Esophagus mucosa (tissue), 1 donor: ENCODE measurements at regions not wholly inside any gene's neighbourhood (a gene's known extent, or its start where the extent isn't known, plus 50 kb on each side); places are given as distances from the start of the nearest gene placed in this dataset.

Experiments
- ATAC-seq: fragments of 200-7000 bp; cut with Tn5 transposase; one replicate; pipeline ENCODE4 v1.9.1; 2020
- donor health status: DM: yes; HTN: yes; CAD: no.

- no peak for ATAC-seq
These were observed 108.6 kb upstream of the CCDC196 start for GRCh38 chr14:66377574-66377973.

- ATAC-seq = peak; percentile 99
These were observed 107.3 kb upstream of the CCDC196 start for GRCh38 chr14:66378712-66379505.

- no peak for ATAC-seq
These were observed 106.0 kb upstream of the CCDC196 start for GRCh38 chr14:66380143-66380542.

GRCh38 chr14:66381755-66382154, 104.4 kb upstream of the CCDC196 start:
- ATAC-seq = no peak

GRCh38 chr14:66383257-66383656, 102.9 kb upstream of the CCDC196 start:
- ATAC-seq = no peak

- no peak for ATAC-seq
These were observed 102.4 kb upstream of the CCDC196 start for GRCh38 chr14:66383771-66384170.

- ATAC-seq = no peak
These were observed 97.7 kb upstream of the CCDC196 start for GRCh38 chr14:66388516-66388915.

GRCh38 chr14:66389481-66389880, 96.7 kb upstream of the CCDC196 start:
- ATAC-seq = no peak

GRCh38 chr14:66395300-66395699, 90.9 kb upstream of the CCDC196 start:
- ATAC-seq = no peak

- ATAC-seq = no peak
These were observed 90.0 kb upstream of the CCDC196 start for GRCh38 chr14:66396164-66396563.

- ATAC-seq = no peak
These were observed 87.7 kb upstream of the CCDC196 start for GRCh38 chr14:66398437-66398836.

GRCh38 chr14:66401449-66402095, 84.6 kb upstream of the CCDC196 start:
- ATAC-seq = no peak

GRCh38 chr14:66403183-66403582, 83.0 kb upstream of the CCDC196 start:
- ATAC-seq = peak; percentile 60

- ATAC-seq = no peak
These were observed 82.1 kb upstream of the CCDC196 start for GRCh38 chr14:66404051-66404545.

GRCh38 chr14:66405158-66405557, 81.0 kb upstream of the CCDC196 start:
- no peak for ATAC-seq

GRCh38 chr14:66413901-66414300, 72.3 kb upstream of the CCDC196 start:
- no peak for ATAC-seq

- ATAC-seq = no peak
These were observed 71.7 kb upstream of the CCDC196 start for GRCh38 chr14:66414511-66414910.

GRCh38 chr14:66420251-66421006, 65.7 kb upstream of the CCDC196 start:
- no peak for ATAC-seq

- ATAC-seq = no peak
These were observed 63.9 kb upstream of the CCDC196 start for GRCh38 chr14:66421990-66422946.

GRCh38 chr14:66425402-66425801, 60.8 kb upstream of the CCDC196 start:
- ATAC-seq = peak; percentile 98

- ATAC-seq = no peak
These were observed 59.7 kb upstream of the CCDC196 start for GRCh38 chr14:66426451-66426850.

GRCh38 chr14:66432334-66432733, 53.8 kb upstream of the CCDC196 start:
- ATAC-seq = no peak
